ENCODE measurements at regions not wholly inside any gene's neighbourhood (a gene's known extent, or its start where the extent isn't known, plus 50 kb on each side); places are given as distances from the start of the nearest gene placed in this dataset.
A peak's percentile ranks its signal among the peaks of the same experiment; 100 is the strongest.

DNA sequence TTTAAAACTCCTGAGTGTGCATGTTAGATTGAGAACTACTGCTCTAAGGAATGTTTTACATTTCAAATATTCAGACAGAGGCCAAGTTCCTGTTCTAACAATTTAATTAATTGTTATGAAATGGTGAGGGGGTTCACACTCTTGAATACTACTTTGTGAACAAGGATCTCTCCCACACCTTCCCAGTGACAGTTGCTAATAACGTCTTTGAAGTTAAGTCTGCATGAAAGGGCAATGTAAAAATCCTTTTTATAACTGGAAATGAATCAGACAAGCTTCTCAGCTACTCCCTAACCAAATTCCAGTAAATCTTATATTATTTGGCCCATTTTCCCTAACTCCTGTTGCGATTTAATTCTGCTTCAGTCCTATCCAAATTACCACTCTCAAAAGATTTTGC lies 828.5 kb upstream of the ADAMTS5 start:
- H3K4me3 ChIP-seq (ENCODE audit: low read length), result no peak overlapping the region
- DNase-seq (ENCODE audit: low read depth), result no peak
- TF ChIP-seq, protein P1, sequence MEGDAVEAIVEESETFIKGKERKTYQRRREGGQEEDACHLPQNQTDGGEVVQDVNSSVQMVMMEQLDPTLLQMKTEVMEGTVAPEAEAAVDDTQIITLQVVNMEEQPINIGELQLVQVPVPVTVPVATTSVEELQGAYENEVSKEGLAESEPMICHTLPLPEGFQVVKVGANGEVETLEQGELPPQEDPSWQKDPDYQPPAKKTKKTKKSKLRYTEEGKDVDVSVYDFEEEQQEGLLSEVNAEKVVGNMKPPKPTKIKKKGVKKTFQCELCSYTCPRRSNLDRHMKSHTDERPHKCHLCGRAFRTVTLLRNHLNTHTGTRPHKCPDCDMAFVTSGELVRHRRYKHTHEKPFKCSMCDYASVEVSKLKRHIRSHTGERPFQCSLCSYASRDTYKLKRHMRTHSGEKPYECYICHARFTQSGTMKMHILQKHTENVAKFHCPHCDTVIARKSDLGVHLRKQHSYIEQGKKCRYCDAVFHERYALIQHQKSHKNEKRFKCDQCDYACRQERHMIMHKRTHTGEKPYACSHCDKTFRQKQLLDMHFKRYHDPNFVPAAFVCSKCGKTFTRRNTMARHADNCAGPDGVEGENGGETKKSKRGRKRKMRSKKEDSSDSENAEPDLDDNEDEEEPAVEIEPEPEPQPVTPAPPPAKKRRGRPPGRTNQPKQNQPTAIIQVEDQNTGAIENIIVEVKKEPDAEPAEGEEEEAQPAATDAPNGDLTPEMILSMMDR (IDR thresholded peaks at IDR 0.05; ENCODE audit: insufficient read depth, low read depth, low read length, missing control alignments), result no peak

DNA sequence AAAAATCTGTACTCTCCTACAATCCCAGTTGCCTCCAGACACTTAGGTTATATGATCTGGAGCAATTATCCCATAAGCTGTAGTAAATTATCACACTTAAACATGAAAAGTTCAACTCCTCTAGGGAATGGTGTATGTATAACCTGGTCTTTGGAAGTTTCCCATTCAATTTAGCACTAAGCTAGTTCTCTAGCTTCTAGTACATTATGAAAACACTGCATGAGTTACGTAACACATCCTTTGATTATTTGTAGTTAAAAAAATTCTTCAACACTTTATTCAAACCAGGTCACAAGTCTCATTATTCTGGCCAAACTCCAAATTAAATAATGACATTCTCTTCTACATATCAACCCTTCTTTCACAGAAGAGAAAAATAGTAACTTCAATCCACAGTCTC lies 827.0 kb upstream of the ADAMTS5 start:
- no peak for DNase-seq (ENCODE audit: low read depth)
- H3K4me3 ChIP-seq (ENCODE audit: low read length), result no peak overlapping the region
- TF ChIP-seq, protein P1 (IDR thresholded peaks at IDR 0.05; ENCODE audit: insufficient read depth, low read depth, low read length, missing control alignments), result no peak

DNA sequence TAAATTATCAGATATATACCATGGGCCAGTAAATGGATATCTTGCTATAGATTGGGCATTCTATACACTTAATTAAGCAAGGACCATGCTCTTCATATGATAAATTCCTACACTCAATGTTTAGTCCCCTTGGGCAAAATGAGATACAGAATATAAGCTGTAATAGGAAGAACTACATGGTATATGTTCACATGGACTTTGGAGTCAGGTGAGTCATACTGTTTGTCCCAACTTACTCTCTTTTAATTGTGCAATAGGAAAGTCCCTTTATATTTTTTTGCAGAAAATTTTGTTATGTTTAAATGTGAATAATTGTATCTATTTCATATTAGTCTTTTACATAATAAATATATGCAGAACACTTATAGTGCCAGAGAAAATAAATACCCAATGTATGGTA lies 820.2 kb upstream of the ADAMTS5 start:
- TF ChIP-seq, protein P1 (IDR thresholded peaks at IDR 0.05; ENCODE audit: insufficient read depth, low read depth, low read length, missing control alignments), result no peak
- no peak overlapping the region for H3K4me3 ChIP-seq (ENCODE audit: low read length)
- DNase-seq (ENCODE audit: low read depth), result peak; percentile 70

DNA sequence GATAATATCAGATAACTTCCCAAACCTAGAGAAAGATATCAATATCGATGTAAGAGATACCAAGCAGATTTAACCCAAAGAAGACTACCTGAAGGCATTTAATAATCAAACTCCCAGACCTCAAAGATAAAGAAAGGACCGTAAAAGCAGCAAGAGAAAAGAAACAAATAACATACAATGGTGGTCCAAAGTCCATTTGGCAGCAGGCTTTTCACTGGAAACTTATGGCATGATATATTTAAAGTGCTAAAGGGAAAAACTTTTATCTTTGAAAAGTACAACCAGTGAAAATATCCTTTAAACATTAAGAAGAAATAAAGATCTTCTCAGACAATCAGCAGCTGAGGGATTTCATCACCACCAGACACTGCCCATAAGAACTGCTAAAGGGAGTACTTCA lies 812.7 kb upstream of the ADAMTS5 start:
- H3K4me3 ChIP-seq (ENCODE audit: low read length), result no peak overlapping the region
- no peak for DNase-seq (ENCODE audit: low read depth)
- TF ChIP-seq, protein P1 (IDR thresholded peaks at IDR 0.05; ENCODE audit: insufficient read depth, low read depth, low read length, missing control alignments), result no peak

DNA sequence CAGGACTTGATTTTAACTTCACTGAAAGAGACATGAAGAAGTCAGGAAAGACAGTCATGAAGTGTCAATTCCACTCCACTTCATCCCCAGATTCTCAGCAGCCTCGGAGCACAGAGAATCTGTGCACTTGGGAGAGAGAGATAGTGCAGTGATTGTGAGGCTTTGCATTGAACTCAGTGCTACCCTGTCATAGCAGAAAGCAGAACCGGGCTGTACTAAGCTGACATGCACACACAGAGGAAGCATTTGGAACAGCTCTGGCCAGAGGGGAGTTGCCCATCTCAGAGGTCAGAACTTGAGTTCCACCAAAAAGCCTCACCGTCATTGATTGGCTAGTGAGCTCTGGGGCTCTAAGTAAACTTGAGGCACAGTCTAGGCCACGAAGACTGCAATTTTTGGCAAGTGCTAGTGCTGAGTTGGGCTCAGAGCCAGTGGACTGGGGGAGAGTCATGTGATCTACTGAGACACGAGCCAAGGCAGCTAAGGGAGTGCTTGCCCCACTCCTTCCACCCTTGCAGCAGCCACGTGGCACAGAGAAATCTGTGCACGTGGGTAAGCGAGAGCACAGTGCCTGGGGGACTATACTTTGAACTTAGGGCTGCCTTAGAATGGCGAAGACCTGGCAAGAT lies 810.2 kb upstream of the ADAMTS5 start:
- TF ChIP-seq, protein P1 (IDR thresholded peaks at IDR 0.05; ENCODE audit: insufficient read depth, low read depth, low read length, missing control alignments), result no peak
- DNase-seq (ENCODE audit: low read depth), result no peak
- H3K4me3 ChIP-seq (ENCODE audit: low read length), result no peak overlapping the region

DNA sequence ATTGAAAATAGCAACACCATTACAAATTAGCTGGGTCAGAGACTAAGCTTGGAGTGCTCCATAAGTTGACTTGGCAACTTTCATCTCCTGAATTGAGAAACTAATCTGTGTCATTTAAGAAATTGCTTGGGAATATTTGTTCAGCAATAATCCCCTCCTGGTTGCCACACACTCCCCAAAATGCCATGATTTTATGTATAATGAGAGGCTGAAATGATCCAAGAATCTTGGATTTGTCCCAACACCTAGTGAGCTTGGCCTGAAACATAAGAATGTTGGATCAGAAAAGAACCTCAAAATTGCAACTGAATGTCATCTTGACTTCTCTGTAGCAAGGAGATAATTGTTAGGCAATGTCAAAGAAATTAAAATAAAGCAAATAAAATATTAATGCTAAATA lies 805.9 kb upstream of the ADAMTS5 start:
- no peak overlapping the region for H3K4me3 ChIP-seq (ENCODE audit: low read length)
- DNase-seq (ENCODE audit: low read depth), result no peak
- TF ChIP-seq, protein P1 (IDR thresholded peaks at IDR 0.05; ENCODE audit: insufficient read depth, low read depth, low read length, missing control alignments), result no peak

DNA sequence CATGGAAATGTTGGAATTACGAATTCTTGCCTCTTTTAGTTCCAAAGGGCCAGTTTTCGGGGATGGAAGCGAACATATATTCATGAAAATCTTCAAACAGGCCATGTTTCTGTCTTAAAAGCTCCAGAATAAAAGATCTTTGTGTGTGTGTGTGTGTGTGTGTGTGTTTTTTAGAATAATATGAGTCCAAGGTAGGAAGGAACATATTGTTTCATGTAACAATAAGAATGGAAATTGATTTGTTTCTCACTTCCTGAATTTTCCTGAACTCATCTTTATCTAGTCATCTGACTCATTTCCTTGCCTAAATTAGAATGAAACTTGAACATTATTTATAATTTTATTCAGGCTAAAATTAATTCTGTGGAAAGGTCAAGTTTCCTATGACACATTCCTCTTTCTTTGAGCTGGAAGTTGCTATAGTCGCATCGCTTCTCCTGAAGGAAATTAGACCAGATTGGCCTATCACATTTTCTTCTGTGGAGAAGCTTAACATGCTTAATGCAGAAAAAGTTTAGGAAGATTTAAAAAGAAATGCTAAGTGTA lies 805.1 kb upstream of the ADAMTS5 start:
- TF ChIP-seq, protein P1 (IDR thresholded peaks at IDR 0.05; ENCODE audit: insufficient read depth, low read depth, low read length, missing control alignments), result no peak
- no peak for DNase-seq (ENCODE audit: low read depth)
- no peak overlapping the region for H3K4me3 ChIP-seq (ENCODE audit: low read length)
